ENCODE measurements at regions not wholly inside any gene's neighbourhood (a gene's known extent, or its start where the extent isn't known, plus 50 kb on each side); places are given as distances from the start of the nearest gene placed in this dataset.

DNA sequence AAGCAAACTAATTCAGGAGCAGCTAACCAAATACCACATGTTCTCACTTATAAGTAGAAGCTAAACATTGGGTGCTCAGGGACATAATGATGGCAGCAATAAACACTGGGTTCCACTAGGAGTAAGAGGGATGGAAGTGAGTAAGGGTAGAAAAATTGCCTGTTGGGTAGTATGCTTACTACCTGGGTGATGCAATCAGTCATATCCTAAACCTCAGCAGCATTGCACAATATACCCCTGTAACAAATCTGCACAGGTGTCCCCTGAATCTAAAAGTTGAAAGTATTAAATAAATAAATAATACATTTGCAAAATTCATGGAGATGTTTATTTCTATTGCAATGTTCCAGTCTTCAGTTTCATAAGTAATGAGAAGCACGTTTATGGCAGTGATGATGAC, 409.8 kb upstream of the FOXG1 start:
- no peak for TF ChIP-seq ZNF792 (tag by site-specific recombination; IDR thresholded peaks at IDR 0.05)
- no peaks in the 10 kb centered on the region for H3K36me3 ChIP-seq (ENCODE audit: control insufficient read depth in 2 of 2, insufficient read depth in 1 of 2, low read length in 2 of 2)
- CTCF ChIA-PET: no interaction called here
- POLR2A ChIA-PET: no interaction called here
- H3K4me3 ChIP-seq (ENCODE audit: low read depth, low read length): no peak overlapping the region
- H3K9me3 ChIP-seq (ENCODE audit: control insufficient read depth, insufficient read depth, low read depth, low read length): no peaks in the 10 kb centered on the region
- no peak overlapping the region for H3K27ac ChIP-seq (ENCODE audit: extremely low read depth, low read depth, low read length)
- H3K4me1 ChIP-seq (ENCODE audit: control insufficient read depth, insufficient read depth, low read length): no peaks in the 10 kb centered on the region

DNA sequence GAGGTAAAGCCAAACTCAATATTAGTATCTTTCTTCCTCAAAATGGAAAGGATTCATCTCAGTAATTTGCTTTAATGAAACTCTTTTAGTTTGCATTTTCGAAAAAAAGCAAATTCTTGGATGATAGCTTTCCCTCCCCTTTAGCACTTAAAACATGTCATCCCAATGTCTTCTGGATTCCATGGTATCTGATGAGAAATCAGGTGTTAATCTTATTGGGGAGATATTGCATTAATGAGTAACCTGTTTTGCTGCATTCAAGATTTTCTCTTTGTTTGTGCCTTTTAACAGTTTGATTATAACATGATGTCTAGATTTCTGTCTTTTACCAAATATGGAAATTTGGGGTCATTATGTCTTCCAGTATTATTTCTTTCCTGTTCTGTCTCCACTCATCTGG, 405.1 kb upstream of the FOXG1 start:
- POLR2A ChIA-PET: no interaction called here
- CTCF ChIA-PET: no interaction called here
- Histone ChIP-seq H3K4me3 (ENCODE audit: low read depth, low read length) (no peak overlapping the region), H3K36me3 (ENCODE audit: control insufficient read depth in 2 of 2, insufficient read depth in 1 of 2, low read length in 2 of 2) (no peaks in the 10 kb centered on the region), H3K27ac (ENCODE audit: extremely low read depth, low read depth, low read length) (no peak overlapping the region), H3K9me3 (ENCODE audit: control insufficient read depth, insufficient read depth, low read depth, low read length) (no peaks in the 10 kb centered on the region), H3K4me1 (ENCODE audit: control insufficient read depth, insufficient read depth, low read length) (no peaks in the 10 kb centered on the region)
- TF ChIP-seq ZNF658 (tag by site-specific recombination; IDR thresholded peaks at IDR 0.05) (no peak), ZNF18 (tag by site-specific recombination; IDR thresholded peaks at IDR 0.05) (no peak), IKZF3 (tag by site-specific recombination; IDR thresholded peaks at IDR 0.05) (no peak), ZNF837 (tag by site-specific recombination; IDR thresholded peaks at IDR 0.05) (no peak), ZNF140 (tag by site-specific recombination; IDR thresholded peaks at IDR 0.05) (no peak), ZNF704 (tag by site-specific recombination; IDR thresholded peaks at IDR 0.05) (no peak), ZNF555 (tag by site-specific recombination; conservative IDR thresholded peaks at IDR 0.05) (no peak), ZNF404 (tag by site-specific recombination; IDR thresholded peaks at IDR 0.05) (no peak), ZNF157 (tag by site-specific recombination; IDR thresholded peaks at IDR 0.05) (no peak), ZNF660 (tag by site-specific recombination; IDR thresholded peaks at IDR 0.05) (no peak), ZNF112 (tag by site-specific recombination; IDR thresholded peaks at IDR 0.05) (no peak)

- POLR2A ChIA-PET: no interaction called here
- no peaks in the 10 kb centered on the region for H3K9me3 ChIP-seq (ENCODE audit: control insufficient read depth, insufficient read depth, low read depth, low read length)
- TF ChIP-seq KLF10 (tag by site-specific recombination; IDR thresholded peaks at IDR 0.05): no peak
- TF ChIP-seq GLIS1 (tag by site-specific recombination; IDR thresholded peaks at IDR 0.05): no peak
- TF ChIP-seq, protein P1, sequence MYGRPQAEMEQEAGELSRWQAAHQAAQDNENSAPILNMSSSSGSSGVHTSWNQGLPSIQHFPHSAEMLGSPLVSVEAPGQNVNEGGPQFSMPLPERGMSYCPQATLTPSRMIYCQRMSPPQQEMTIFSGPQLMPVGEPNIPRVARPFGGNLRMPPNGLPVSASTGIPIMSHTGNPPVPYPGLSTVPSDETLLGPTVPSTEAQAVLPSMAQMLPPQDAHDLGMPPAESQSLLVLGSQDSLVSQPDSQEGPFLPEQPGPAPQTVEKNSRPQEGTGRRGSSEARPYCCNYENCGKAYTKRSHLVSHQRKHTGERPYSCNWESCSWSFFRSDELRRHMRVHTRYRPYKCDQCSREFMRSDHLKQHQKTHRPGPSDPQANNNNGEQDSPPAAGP (tag by site-specific recombination; IDR thresholded peaks at IDR 0.05): no peak
- TF ChIP-seq ZNF302 (tag by site-specific recombination; IDR thresholded peaks at IDR 0.05; ENCODE audit: low read depth): no peak
- no peak for TF ChIP-seq ZNF529 (tag by site-specific recombination; IDR thresholded peaks at IDR 0.05; ENCODE audit: insufficient replicate concordance)
- no peak for TF ChIP-seq ZNF354C (tag by site-specific recombination; IDR thresholded peaks at IDR 0.05; ENCODE audit: borderline replicate concordance, low read depth)
- CTCF ChIA-PET: no interaction called here
- H3K27ac ChIP-seq (ENCODE audit: extremely low read depth, low read depth, low read length): no peak overlapping the region
- no peak overlapping the region for H3K4me3 ChIP-seq (ENCODE audit: low read depth, low read length)
- H3K36me3 ChIP-seq (ENCODE audit: control insufficient read depth in 2 of 2, insufficient read depth in 1 of 2, low read length in 2 of 2): no peaks in the 10 kb centered on the region
- H3K4me1 ChIP-seq (ENCODE audit: control insufficient read depth, insufficient read depth, low read length): no peaks in the 10 kb centered on the region
These were observed 401.1 kb upstream of the FOXG1 start for GRCh38 chr14:28365510-28365909.

All from HEK293 (cell line).